ENCODE measurements at regions not wholly inside any gene's neighbourhood (a gene's known extent, or its start where the extent isn't known, plus 50 kb on each side); places are given as distances from the start of the nearest gene placed in this dataset.

- no peaks in the 10 kb centered on the region for H3K4me1 ChIP-seq
- no peak overlapping the region for H3K27ac ChIP-seq
- no peak for TF ChIP-seq CTCF (IDR thresholded peaks at IDR 0.05)
- no peaks in the 10 kb centered on the region for H3K9me3 ChIP-seq
- intact Hi-C loops (cut with DNase I) = no loop called here
- H3K27me3 ChIP-seq = no peaks in the 10 kb centered on the region
- no peak overlapping the region for H3K9ac ChIP-seq (ENCODE audit: low read depth in 2 of 2, low read length in 2 of 2)
- DNase-seq = no peak
- no peaks in the 10 kb centered on the region for H3K36me3 ChIP-seq
- H3K4me3 ChIP-seq = no peak overlapping the region
Observed at GRCh38 chr6:144854654-144855053, 569.5 kb downstream of the UTRN start.

GRCh38 chr6:144855375-144855774 is 570.2 kb downstream of the UTRN start:
- Histone ChIP-seq H3K27me3 (no peaks in the 10 kb centered on the region), H3K4me1 (no peaks in the 10 kb centered on the region), H3K4me3 (no peak overlapping the region), H3K9me3 (no peaks in the 10 kb centered on the region), H3K9ac (ENCODE audit: low read depth in 2 of 2, low read length in 2 of 2) (no peak overlapping the region), H3K36me3 (no peaks in the 10 kb centered on the region), H3K27ac (no peak overlapping the region)
- no peak for DNase-seq
- intact Hi-C loops (cut with DNase I) = no loop called here
- TF ChIP-seq CTCF (IDR thresholded peaks at IDR 0.05) = no peak

- Histone ChIP-seq H3K27me3 (no peaks in the 10 kb centered on the region), H3K4me3 (no peak overlapping the region), H3K9ac (ENCODE audit: low read depth in 2 of 2, low read length in 2 of 2) (no peak overlapping the region), H3K9me3 (no peaks in the 10 kb centered on the region), H3K27ac (no peak overlapping the region), H3K36me3 (no peaks in the 10 kb centered on the region), H3K4me1 (no peaks in the 10 kb centered on the region)
- no peak for DNase-seq
- intact Hi-C loops (cut with DNase I) = no loop called here
- no peak for TF ChIP-seq CTCF (IDR thresholded peaks at IDR 0.05)
Observed at GRCh38 chr6:144855812-144856531, 570.8 kb downstream of the UTRN start.

DNA sequence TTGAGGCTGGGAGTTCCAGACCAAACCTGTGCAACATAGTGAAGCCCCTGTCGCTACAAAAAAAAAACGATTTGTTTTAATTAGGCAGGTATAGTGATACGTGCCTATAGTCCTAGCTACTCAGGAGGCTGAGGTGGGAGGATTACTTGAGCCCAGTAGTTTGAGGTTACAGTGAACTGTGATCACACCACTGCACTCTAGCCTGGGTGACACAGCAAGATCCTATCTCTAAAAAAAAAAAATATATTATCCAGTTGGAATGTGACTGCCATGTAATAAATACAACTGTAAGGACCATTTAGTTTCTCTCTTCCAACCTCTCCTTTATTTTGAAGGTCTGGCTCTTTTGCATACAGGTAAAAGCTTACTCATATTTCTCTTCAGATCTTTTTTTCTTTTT is 571.5 kb downstream of the UTRN start:
- Histone ChIP-seq H3K36me3 (no peaks in the 10 kb centered on the region), H3K27me3 (no peaks in the 10 kb centered on the region), H3K4me1 (no peaks in the 10 kb centered on the region), H3K9me3 (no peaks in the 10 kb centered on the region), H3K27ac (no peak overlapping the region), H3K9ac (ENCODE audit: low read depth in 2 of 2, low read length in 2 of 2) (no peak overlapping the region), H3K4me3 (no peak overlapping the region)
- no peak for DNase-seq
- TF ChIP-seq CTCF (IDR thresholded peaks at IDR 0.05) = no peak
- intact Hi-C loops (cut with DNase I) = no loop called here

- H3K4me3 ChIP-seq = no peak overlapping the region
- H3K36me3 ChIP-seq = no peaks in the 10 kb centered on the region
- no peak overlapping the region for H3K27ac ChIP-seq
- no peak overlapping the region for H3K9ac ChIP-seq (ENCODE audit: low read depth in 2 of 2, low read length in 2 of 2)
- H3K27me3 ChIP-seq = no peaks in the 10 kb centered on the region
- no peaks in the 10 kb centered on the region for H3K9me3 ChIP-seq
- TF ChIP-seq CTCF (IDR thresholded peaks at IDR 0.05) = no peak
- no peak for DNase-seq
- no peaks in the 10 kb centered on the region for H3K4me1 ChIP-seq
- intact Hi-C loops (cut with DNase I) = no loop called here
Observed at GRCh38 chr6:144857086-144857485, 572.0 kb downstream of the UTRN start.
